Right lung (tissue), 2 donors: ENCODE measurements at regions not wholly inside any gene's neighbourhood (a gene's known extent, or its start where the extent isn't known, plus 50 kb on each side); places are given as distances from the start of the nearest gene placed in this dataset.

Experiments
- DNase-seq, 2 donors: peaks; one replicate each; pipeline ENCODE4 v3.0.0-alpha.2; 2013

DNA sequence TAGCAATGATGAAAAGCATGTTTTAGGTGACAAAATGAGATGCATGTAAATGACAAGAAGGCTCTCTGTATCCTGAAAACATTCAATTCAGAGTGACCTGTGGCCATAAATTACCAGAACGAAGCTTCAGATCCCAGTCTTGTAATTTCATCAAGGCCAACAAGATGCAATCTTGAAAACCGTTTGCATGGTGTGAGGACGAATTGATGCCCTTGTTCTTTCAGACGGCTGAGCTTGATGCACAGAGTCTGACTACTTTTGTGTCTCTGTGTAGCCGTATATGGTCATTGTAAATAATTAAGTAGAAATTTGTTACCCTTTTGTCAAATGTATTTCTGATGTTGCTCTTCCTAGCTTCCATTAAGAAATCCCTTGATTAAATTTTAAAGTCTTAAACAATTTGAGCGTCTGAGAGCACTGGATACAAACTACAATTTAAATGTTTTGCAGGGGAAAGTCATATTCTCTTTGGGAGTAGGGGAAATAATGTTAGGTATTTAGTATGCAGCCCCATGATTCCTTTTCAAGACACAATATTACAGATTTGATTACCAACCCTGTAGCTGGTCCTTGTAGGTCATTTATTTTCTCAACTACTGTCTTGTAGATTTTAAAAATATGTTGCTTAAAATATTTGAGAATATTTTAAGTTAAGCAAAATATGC is 125.8 kb upstream of the PCDH9 start:
- DNase-seq, result no peak

DNA sequence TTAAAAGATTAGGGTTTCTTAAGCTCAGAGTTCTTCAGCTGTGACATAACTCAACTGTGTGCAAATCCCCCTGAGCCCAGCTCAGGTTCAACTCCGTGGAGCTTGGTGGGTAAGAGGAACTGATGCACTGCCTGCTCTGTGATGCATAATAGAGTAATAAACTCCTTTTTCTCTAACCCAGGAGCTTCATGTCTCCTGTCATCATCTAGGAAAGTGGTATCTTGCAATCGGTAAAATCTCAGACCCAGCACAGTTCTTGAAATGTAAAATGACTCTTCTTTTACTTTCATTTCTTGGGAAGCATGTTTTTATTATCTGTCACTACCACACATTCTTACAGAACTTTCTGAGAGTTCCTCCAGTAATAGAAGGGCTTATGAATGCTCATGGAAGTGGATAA is 123.8 kb upstream of the PCDH9 start:
- no peak for DNase-seq

DNA sequence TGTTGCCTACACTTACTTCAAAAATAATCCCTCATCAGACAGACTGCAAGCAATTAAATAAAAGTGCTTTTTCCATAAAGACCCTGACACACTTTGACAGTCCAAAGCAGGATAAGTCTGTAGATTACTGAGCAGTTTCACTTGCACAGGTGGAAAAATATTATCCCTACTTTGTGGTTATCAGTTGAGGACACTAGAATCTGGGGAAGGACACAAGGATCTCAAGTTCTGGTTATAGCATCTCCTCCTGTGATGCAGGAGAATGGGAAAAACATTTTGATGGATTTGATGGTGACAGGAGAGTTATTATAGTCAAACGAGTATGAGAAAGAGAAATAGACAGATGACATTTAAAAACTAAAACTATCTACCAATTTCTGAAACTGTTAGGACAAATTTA is 122.9 kb upstream of the PCDH9 start:
- DNase-seq, result no peak

DNA sequence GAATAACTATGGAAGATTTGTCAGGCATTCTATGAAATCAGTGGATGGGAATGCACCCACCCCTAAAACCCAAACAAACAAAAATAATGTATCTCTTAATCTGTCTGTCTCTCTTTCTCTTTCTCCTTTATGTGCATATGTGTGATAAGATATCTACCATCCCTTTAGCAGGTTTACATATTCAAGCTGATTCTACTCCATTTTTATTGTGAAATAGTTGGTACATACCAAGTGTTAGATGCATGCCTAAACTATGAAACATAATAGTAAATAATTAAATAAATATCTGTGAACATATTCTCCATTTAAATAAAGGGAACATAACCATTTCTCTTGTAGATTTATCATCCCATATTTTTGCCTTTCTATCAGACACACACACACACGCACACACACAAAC is 121.8 kb upstream of the PCDH9 start:
- DNase-seq, result no peak

DNA sequence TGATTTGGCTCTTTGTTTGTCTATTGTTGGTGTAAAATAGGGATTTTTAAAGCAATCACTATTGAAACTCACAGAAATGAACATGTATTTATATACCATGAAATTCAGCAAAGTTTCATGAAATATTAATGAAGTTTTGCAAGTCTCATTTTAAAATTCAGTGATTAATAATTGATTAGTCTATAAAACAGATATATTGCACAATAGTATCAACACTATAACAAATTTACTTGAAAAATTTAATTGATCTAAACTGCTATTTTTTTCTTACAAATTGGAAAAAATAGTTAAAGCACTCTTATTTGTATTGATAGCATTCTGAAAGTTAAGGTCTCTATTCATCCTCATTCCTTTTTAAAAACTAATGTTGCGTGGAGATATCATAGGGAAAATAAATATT is 121.0 kb upstream of the PCDH9 start:
- DNase-seq, result no peak

DNA sequence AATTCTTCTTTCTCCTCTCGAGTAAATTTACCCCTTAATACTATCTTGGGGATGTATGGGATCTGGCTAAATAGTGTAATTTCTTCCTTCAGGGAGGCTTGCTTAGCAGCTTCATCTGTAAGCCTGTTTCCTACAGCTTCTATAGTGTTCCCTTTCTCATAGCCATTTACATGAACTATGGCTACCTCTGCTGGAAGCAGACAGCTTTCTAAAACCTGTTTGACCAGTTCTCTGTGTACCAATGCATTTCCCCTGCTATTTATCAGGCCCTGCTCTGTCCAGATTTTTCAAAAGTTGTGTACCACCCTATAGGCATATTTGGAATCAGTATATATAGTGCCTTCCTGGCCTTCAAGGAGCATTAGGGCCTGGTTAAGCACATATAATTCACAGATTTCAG is 113.6 kb upstream of the PCDH9 start:
- DNase-seq, result peak in 1 of 2 donors; percentile 0

DNA sequence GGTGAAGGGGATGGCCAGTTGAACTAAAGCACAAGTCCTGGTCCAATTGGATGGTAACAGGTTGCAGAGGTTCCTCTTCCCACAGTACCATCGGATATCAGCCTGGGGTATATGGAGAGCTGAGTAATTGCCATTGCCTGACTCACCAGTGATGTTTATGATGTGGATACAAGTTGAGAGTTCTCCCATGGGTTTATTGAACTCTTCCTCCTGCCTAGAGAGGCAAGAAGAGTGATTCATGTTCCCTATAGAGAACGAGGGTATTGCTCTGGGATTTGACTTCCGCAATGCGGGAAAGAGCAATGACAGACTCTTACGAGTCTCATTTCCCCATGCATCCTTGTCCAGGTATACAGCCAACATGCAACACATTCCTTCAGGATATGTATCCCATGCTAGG is 111.3 kb upstream of the PCDH9 start:
- DNase-seq, result no peak

DNA sequence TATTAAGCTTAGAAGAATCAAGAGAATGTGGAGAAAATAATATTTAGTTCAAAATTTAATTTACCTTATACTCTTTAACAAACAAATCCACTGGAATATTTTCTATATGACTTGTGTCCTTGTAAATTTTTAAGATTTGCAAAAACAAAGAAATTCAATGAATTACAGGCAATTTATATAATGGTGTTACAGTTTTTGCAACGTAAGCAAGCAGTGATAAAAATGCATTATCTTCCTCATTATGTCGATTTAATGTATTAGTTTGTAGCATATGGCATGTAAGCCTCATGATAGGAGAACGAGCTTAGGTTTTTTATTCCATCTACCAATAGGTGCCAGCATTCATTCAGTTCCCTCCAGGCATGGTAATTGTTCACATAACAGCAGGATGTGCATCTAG is 100.0 kb upstream of the PCDH9 start:
- DNase-seq, result no peak

DNA sequence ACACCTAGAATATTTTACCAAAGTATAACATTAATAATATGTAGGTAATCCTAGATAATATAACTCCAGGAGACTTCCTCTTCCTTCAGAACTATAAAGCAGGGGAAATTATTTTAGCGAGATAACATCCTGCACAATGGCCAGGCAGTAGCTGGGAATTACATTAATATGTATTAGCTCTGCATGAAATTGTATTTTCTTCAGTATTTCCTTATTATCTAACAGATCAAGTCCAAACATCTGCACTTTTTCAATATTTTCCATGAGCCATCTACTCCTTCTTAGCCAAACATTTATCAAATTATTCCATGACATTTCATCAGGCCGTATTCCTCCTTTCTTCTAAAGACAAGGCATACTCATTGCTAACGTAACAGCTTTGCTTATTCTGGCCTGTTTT is 98.8 kb upstream of the PCDH9 start:
- DNase-seq, result no peak

DNA sequence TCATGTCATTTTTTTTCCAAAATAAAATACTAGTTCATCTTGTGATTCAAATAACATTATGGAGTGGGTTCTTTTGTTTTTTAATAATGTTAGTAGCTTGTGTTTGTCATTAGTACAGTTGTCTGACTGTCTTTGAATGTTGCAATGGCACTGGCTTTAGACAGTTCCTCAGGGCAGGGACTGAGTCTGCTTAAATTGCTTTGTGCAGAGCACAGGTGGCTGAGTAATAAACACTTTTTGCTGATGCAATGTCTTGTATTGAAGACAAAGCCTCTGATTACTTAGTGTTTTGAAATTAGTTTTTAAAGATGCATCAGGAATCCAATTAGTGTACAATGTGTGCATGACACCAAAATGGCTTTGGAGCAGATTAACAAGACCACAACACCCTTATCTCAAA is 88.7 kb upstream of the PCDH9 start:
- DNase-seq, result no peak

DNA sequence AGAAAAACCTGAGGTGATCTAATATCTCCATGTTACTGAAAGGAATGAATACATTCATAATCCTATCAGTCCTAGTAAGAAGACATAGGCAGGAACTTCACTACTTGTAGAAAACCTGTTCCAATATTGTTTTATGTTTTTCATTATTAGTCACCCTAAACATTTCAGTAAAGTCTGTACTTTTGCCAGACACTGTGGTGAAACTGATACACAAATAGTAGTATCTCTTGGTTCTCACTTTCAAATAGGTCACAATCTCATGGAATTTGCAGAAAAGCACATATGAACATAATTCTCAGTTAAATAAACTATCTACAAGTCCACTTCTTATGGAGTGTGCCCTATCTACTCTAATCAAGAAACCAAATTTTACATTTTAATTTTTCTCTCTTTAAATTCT is 88.3 kb upstream of the PCDH9 start:
- DNase-seq, result no peak

DNA sequence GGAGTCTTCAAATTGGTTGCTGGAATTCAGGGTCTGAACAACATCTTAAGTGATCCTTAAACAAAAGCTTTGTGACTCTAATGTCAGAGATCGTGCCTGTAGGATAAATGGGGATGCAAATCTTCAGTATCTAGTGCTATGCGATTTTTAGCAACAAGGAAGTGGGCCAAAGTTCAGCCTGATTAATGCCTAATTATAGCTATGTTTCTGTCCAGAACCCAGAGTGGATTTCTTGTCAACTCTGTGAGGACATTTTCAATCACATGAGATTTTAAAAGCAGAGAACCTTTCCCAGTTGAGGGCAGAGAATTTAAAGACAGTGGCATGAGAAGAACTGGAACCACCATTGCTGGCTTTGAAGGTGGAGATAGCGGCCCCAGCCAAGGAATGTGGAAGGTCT is 84.3 kb upstream of the PCDH9 start:
- DNase-seq, result no peak

DNA sequence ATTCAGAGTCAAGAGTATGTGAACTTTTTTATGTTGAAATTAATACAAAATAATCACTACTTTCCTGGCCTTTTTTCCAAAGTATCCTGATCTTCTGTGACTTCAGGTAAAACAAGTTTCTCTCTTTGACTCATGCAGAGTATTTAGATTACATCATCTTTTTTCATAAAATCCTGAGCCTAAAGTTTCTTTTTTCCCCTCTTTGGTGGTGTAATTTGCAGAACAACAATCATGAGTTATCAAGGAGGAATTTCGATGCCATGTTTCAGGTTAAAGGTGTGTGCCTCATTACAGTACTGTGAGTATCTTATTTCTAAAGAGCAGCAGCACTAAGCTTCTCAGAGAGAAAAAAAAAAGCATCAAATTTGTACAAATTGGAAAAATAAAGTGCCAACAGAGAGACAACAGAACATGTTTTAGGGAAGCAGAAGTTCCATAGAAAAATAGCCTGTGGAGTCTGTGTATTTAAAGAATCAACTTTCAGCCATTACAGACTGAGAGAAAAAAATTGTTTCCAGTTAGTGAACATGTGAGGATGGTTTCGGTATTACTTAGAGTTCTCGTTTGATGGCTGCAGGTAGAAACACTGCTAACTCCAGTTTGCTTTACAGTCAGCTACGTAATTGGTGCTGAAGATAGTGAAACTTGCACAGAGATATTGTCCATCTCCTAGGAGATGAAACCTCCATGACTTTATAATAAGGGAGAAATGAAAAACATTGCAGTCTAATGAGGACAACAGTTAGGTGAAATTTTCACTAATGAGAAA is 78.1 kb upstream of the PCDH9 start:
- no peak for DNase-seq

DNA sequence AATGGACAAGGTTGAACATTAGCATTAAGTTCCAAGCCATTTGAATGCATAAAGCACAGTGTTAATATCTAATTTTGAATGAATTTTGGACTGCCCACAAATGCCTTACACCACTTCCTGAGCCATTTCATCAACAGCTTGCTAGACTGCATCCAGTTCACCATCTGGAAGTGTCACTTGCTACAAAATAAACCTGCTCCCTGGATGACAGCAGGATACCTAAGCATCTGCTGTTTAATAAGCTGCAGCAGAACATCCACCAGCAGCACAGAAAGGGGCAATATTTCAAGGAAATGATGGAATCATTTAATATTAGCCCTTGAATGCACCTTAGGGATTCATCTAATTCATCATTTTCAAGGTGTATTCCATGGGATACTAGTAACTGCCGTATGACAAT is 76.6 kb upstream of the PCDH9 start:
- DNase-seq, result no peak

DNA sequence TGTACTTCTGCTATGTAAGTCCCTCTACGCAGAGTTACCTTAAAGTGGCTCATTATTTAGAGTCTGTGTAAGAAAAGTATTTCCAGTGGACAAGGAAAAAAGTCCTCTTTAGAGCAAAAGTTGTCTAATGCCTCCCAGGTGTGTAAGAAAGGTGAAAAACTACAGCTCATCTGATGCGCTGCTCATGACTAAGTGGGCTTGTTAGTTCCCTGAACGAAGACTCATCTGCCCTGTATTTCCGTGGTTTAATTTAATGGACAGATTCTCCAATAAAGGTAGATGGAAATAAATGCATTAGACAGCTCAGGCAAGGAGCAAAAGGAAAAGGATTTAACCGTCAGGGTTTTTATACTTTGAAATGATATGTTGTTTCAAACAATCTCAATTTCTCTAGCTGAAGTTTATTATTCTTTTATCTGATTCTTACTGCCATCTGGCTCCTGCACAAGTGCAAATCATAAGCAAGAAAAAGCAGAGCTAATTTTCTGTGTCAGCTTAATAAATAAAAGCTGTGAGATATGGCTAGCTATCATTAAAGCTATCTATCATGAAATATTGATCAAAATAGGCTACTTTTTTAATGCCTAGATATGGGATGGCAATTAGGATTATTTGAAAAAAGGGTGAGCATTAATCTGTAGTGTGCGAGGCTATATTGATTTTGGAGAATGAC is 73.7 kb upstream of the PCDH9 start:
- no peak for DNase-seq

DNA sequence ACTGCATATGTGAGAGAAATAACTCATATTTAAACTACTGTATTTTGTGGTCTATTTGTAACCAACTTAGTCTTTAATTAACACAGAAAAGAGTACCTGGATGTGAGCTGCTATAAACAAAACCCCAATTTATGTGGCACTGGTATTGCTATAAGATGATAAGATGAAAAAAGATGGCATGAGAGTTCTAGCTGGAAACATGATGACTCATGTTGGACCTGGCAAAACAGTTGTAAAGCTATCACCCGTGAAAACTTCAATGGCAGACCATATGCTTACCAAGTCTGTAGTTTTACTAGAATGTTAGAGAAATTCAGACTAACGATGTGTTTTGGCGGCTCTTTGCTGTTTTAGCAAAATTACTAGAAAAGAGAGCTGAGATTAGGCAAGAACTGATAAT is 69.6 kb upstream of the PCDH9 start:
- no peak for DNase-seq

DNA sequence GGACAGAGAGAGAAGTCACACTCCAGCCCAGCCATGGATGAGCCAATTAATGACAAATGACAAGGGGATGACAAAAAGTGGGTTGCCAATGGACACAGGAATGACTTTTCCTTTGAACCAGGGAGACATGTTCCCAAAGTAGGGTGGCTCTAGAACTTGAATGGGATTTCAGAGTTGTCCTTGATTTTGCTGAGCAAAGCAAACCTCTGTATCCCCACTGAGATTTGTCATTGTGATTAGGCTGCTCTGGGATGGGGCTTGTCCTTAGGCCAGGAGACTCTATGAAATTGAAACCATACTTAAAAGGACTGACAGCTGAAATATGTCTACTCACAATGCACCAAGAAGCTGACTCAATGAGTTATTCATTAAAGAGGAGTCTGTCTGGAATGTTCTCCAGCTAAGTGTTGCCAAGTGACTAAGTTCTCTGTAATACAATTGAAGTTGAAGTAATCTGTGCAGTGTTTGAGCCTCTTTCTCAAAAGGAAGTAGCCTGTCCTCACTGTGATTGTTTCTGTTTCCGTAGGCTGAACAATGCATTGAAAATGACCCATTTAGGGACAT is 69.0 kb upstream of the PCDH9 start:
- DNase-seq, result no peak

DNA sequence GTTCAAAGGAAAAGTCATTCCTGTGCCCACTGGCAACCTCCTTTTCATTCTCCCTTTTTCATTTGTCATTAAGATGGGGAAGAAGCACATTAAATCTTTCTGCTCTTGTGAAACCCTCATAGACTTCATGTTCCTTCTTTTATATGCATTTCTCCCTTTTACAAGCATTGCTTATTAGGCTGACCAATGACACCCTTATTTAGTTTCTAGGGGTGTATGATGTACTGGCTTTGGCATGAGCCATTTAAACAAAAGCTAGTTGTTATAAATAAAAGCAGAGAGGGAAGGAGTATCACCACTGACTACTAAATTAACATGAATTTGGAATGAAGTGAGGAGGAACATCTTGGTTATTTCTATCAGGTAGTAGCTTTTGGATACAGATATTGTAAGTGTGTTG is 68.2 kb upstream of the PCDH9 start:
- DNase-seq, result no peak

DNA sequence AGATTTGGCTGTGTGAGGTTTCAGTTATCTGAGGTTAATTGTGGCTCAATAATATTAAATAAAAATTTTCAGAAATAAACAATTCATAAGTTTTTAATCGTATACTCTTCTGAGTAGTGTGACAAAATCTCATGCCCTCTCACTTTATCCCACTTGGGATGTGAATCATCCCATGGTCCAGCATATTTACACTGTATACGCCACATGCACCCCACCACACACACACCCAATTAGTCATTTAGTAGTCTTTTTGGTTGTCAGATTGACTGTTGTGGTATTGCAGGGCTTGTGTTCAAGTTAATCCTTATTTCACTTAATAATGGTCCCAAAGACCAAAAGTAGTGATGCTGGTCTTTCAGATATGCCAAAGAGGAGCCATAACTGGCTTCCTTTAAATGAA is 66.4 kb upstream of the PCDH9 start:
- DNase-seq, result no peak

DNA sequence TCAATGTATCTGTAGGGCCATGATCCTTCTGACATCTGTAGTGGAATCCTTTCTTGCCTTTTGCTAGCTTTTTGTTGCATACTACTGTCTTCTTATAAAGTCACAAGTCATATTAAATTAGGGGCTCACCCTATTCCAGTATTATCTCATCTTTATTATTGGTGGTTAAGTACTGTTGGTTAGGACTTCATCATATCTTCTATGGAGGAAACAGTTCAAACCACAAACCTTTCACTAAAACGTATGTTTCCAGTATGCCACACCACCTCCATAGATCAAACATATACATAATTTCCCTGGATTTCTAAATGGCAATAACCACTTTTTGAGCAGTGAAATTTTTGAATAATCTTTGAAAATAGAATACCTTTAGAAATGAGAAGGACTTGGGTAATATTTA is 62.8 kb upstream of the PCDH9 start:
- no peak for DNase-seq

DNA sequence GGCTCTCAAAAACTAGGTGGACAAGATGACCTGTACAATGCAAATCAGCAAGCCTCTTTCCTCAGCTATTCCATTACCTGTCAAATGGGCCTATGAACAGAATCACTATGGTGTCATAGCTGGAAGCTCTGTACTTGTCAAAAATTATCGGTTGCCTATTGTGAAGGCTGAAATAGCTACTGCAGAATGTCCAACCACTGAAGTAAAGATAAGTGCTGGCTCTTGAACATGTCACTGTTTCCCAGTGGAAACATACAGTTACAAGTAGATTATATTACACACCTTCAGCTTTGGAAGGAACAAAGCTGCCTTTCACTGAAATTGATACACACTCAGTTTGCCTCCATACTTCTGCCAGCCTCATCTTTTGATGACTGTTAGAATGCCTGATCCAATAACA is 55.5 kb upstream of the PCDH9 start:
- no peak for DNase-seq

DNA sequence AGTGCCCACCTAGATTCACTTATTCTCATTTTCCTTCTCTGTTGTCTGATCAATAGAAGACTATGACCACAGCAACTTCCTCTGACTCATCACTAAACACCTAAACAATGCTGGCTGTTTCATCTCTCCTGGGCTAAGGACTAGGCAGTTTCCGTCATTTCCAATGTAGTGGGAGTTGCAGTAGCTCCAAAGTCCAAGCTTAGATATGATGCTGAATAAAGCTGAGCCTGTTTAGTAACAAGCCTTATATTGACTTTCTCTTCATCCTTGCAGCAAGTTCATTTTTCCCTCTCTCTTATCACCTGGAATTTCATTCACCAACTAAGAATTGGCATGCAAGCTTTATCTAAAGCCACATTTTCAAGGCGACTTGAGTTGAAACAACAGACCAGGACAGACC is 53.5 kb upstream of the PCDH9 start:
- no peak for DNase-seq

DNA sequence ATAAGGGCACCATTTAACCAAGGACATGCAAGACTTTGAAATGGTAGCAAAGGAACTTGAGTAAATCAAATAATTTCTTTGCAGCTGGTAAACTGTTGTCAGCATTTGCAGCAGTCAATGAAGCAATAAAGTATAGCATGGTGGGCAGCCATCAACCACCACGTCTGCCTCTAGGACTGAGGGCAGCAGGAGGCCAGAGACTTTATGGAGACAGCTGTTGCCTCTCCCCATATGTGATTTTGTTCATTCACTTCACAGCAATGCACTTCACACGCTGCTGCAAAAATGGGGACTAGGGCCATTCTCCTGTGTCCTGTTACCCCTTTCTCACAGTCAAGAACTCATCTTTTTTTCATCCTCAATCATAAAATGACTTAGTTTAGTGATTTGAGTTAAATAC is 51.3 kb upstream of the PCDH9 start:
- DNase-seq, result no peak
